Hematopoietic multipotent progenitor cell treated with erythropoietin and hydrocortisone succinate and interleukin-3 and kit ligand, for 4 days (in vitro differentiated cells): ENCODE measurements at regions not wholly inside any gene's neighbourhood (a gene's known extent, or its start where the extent isn't known, plus 50 kb on each side); places are given as distances from the start of the nearest gene placed in this dataset.
"Not testable (repeated sequence)": the region's sequence is repeated elsewhere in the genome, so short reads cannot be mapped to it uniquely, and the experiment has no call there.

ENCODE experiments used
- DNase-seq: peaks from one replicate; pipeline ENCODE4 v3.0.0-alpha.2; 2015

DNA sequence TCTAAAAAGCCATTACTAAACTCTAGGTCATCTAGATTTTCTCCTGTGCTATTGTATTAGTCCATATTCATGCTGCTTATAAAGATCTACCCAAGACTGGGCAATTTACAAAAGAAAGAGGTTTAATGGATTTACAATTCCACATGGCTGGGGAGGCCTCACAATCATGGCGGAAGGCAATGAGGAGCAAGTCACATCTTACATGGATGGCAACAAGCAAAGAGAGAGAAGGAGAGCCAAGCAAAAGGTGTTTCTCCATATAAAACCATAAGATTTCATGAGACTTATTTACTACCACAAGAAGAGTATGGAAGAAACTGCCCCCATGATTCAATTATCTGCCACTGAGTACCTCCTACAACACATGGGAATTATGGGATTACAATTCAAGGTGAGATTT, 69.6 kb upstream of the CCDC6 start:
- DNase-seq, result not testable (repeated sequence)

DNA sequence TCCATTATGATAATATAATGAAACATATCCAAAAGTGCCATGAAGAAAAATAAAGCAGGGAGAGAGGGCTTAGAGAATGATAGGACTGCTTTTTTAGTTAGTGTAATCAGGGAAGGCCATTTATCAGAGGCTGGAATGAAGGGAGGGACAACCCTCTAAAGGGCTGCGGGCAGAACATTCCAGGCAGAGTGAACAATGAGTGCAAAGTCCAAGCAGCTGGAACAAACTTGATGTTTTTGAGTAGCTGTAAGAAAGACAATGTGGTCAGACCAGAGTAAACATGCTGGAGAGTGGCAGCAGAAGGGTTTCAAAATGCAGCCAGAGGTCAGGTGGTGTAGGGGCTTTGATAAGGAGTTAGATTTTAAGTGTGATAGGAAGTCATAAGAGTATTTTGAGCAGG, 65.6 kb upstream of the CCDC6 start:
- no peak for DNase-seq

DNA sequence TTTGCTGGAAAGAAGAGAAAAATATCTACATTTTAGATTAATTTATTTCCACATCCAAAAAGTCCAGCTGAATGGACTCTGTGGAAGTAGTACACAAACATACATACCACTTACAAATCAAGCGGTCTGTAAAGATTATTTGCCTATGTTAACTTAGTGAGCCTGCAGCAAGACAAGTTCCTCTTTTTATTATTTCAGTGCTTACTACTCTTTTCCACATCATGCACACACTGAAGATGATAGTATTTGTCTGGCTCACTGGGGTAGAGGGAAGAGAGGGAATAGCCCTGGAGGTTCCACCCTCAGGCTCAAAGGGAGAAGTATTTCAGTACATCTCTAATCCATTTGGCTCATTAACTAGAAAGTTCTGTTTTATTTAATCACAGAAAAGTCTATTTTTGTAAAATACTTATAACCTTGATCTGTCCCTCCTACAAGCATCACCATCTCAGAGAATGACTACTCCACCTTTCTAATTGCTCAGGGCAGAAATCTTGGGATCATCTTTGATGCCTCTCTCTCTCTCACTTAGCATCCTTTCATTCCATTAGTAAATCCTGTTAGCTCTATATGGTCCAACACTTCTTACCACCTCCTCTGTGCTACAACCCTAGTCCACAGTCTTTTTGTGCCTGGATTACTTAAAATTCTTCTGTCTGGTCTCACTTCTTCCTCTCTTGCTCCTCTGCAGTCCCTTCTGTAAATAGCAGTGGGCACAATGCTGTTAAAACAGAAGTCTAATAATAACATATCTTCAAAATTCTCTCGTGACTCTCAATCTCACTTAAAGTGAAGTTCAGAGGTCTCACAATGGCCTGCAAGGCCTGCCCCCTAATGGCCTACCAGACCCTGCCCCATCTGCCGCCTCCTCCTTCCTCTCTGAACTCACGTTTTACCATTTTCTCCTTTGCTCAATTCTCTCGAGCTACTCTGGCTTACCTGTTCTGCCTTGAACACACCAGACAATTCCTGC, 64.3 kb upstream of the CCDC6 start:
- peak; percentile 58 for DNase-seq

DNA sequence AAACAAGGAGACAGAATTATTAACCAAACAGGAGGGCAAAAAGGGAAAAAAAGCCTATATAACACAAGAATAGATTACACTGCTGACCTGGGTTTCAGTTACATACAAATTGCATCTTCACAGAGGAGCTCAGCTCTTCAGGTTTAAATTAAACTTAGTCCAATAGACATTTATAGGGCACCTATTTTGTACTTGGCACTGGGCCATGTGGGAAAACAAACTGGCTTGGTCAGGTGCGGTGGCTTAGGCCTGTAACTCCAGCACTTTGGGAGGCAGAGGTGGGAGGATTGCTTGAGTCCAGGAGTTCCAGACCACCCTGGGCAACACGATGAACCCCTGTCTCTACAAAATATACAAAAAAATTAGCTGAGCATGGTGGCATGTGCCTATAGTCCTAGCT, 62.3 kb upstream of the CCDC6 start:
- no peak for DNase-seq

DNA sequence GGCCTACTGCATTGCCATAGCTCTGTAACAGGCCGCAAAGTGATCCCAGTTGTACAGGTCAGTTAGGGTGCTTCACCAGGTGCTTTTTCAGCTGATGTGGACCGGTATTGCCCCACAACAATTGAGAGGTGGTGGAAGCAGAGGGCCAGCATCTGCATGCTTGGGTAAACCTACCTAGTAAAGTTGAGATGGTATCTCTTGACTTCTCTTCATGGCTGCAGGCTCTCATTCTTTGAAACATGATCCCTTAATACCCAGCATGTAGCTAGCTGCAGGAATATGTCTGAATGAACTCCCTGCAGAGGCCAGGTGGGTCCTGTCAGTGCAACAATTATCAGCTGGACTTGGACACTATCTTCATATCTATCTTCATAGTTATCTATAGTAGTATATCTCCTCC, 60.7 kb upstream of the CCDC6 start:
- DNase-seq, result no peak

GRCh38 chr10:59965899-59966650, 59.7 kb upstream of the CCDC6 start:
- peak; percentile 19 for DNase-seq

DNA sequence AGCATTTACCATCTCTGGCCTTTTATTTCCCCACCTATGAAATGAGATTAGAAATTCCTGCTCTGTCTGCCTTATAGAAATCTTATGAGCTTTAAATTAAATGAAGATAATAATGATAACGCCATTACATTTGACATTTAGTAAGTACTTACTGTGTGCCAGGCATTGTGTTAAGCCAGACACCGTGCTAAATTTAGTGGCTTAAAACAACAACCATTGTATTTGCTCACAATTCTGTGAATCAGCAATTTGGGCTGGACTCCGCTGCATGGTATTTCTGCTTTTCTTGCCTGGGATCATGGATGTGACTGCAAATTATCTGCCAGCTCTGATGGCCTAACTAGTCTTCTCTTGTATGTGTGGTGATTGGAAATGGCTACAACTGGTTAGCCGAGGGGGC, 56.4 kb upstream of the CCDC6 start:
- DNase-seq, result no peak

GRCh38 chr10:59960751-59961150, 54.4 kb upstream of the CCDC6 start:
- no peak for DNase-seq

DNA sequence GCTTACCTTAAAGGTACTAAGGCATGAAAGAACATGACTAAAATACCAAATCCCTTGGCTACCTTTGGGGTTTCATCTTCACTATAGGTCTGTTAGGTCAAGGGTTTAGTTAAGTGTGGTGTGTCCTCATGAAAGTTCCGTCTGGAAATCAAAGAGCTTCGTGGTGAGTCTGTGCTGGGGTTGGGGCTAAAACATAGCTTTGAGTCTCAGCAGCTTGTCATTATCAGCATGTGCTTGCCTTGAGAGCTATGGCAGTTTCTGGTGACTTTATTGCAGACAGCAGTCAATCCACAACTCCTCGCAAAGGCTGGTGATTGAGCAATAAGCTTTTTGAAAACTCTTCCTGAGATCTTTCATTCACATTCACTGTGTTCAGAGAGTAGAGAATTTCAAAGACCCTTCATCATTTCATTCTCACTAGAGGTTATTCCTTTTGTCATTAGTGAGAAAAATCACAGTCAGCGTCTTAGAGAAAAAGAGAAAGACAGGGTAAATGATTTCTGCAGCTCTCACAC, 53.2 kb upstream of the CCDC6 start:
- no peak for DNase-seq

DNA sequence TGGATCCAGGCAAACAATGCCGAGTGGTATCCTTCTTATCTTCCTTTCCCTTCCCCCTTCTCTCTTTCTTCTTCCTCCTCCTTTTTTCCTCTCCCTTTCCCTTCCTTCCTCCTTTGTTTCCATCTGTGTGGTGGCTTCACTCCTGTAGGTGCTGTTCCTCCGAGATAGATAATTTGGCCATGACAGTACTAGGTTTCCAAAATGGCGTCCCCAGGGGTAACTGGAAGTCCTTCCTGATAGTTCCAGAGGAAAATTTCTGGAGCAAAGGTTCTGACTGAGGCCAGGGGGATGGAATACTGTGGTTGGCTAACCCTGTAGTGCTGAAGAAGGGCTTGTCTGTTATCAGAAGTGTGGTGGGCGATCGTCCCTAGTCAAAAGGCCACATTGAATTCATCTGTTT, 52.5 kb upstream of the CCDC6 start:
- no peak for DNase-seq

- no peak for DNase-seq
These were observed 51.6 kb upstream of the CCDC6 start for GRCh38 chr10:59957975-59958374.
